ENCODE measurements at regions not wholly inside any gene's neighbourhood (a gene's known extent, or its start where the extent isn't known, plus 50 kb on each side); places are given as distances from the start of the nearest gene placed in this dataset.
"Not testable (repeated sequence)": the region's sequence is repeated elsewhere in the genome, so short reads cannot be mapped to it uniquely, and the experiment has no call there.

DNA sequence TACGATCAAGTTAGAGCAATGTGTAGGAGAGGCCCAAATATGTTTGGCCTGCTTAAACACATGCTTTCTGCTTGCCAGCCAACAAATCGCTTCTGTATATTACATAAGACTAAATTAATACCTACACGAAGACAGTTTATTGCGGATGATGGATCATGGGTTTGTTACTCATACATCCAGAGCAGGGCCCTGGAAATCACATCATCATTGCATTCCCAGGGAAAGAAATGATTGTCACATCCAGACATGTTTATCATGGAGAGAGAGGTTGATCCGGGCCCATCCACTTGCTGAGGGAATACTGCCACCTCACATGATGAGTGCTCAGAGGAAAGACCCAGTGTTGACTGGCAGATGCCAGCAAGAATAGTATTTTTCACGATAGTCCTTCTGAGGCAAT is 282.6 kb downstream of the NUF2 start:
- H3K9me3 ChIP-seq (ENCODE audit: control insufficient read depth, low read length): no peaks in the 10 kb centered on the region
- H3K36me3 ChIP-seq (ENCODE audit: control insufficient read depth, insufficient read depth, low read length): no peaks in the 10 kb centered on the region
- no peak overlapping the region for H3K27ac ChIP-seq (ENCODE audit: low read depth, low read length, severe bottlenecking)
- H3K4me3 ChIP-seq (ENCODE audit: extremely low read depth, insufficient read depth, low read length, poor library complexity, severe bottlenecking): no peak overlapping the region
- WGBS, 2 experiments (ENCODE audit: insufficient coverage in 2 of 2): 88 to 100% methylated on average over 1 to 2 of the region's 6 CpGs
- no peaks in the 10 kb centered on the region for H3K4me1 ChIP-seq (ENCODE audit: control insufficient read depth, insufficient read depth, low read length, poor library complexity, severe bottlenecking)

DNA sequence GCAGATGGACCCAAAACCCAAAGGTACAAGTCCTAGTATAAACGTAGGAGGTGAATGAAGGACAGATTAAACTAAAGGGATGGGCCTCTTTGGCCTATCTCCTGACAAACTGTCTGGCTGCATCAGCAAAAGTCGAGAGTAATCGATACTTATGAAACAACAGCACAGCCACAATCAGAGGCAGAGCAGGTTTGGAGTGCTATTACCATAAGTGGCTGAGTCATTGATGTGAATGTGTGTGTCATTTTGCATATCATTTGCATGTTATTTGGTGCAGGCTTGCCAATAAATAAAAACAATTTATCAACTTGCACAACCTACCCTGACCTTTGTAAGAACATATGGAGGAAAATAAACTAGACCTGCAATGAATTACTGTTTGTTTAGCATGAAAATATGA is 283.1 kb downstream of the NUF2 start:
- H3K9me3 ChIP-seq (ENCODE audit: control insufficient read depth, low read length): no peaks in the 10 kb centered on the region
- no peaks in the 10 kb centered on the region for H3K36me3 ChIP-seq (ENCODE audit: control insufficient read depth, insufficient read depth, low read length)
- 76 to 85% methylated on average over 2 to 3 of the region's 3 CpGs for WGBS, 2 experiments (ENCODE audit: insufficient coverage in 2 of 2)
- H3K4me1 ChIP-seq (ENCODE audit: control insufficient read depth, insufficient read depth, low read length, poor library complexity, severe bottlenecking): no peaks in the 10 kb centered on the region
- H3K27ac ChIP-seq (ENCODE audit: low read depth, low read length, severe bottlenecking): no peak overlapping the region
- no peak overlapping the region for H3K4me3 ChIP-seq (ENCODE audit: extremely low read depth, insufficient read depth, low read length, poor library complexity, severe bottlenecking)

GRCh38 chr1:163608979-163609378 is 287.2 kb downstream of the NUF2 start:
- 88 to 100% methylated on average over 2 of the region's 2 CpGs for WGBS, 2 experiments (ENCODE audit: insufficient coverage in 2 of 2)

GRCh38 chr1:163609858-163610257 is 288.1 kb downstream of the NUF2 start:
- H3K9me3 ChIP-seq (ENCODE audit: control insufficient read depth, low read length): no peaks in the 10 kb centered on the region
- no peak overlapping the region for H3K4me3 ChIP-seq (ENCODE audit: extremely low read depth, insufficient read depth, low read length, poor library complexity, severe bottlenecking)
- no peaks in the 10 kb centered on the region for H3K36me3 ChIP-seq (ENCODE audit: control insufficient read depth, insufficient read depth, low read length)
- no peak overlapping the region for H3K27ac ChIP-seq (ENCODE audit: low read depth, low read length, severe bottlenecking)
- H3K4me1 ChIP-seq (ENCODE audit: control insufficient read depth, insufficient read depth, low read length, poor library complexity, severe bottlenecking): no peaks in the 10 kb centered on the region
- 91 to 100% methylated on average over 2 of the region's 4 CpGs for WGBS, 2 experiments (ENCODE audit: insufficient coverage in 2 of 2)

More at GRCh38 chr1:163608979-163609378, 287.2 kb downstream of the NUF2 start:
- no peaks in the 10 kb centered on the region for H3K36me3 ChIP-seq (ENCODE audit: control insufficient read depth, insufficient read depth, low read length)
- no peak overlapping the region for H3K4me3 ChIP-seq (ENCODE audit: extremely low read depth, insufficient read depth, low read length, poor library complexity, severe bottlenecking)
- H3K4me1 ChIP-seq (ENCODE audit: control insufficient read depth, insufficient read depth, low read length, poor library complexity, severe bottlenecking): no peaks in the 10 kb centered on the region
- no peak overlapping the region for H3K27ac ChIP-seq (ENCODE audit: low read depth, low read length, severe bottlenecking)
- H3K9me3 ChIP-seq (ENCODE audit: control insufficient read depth, low read length): no peaks in the 10 kb centered on the region

- Histone ChIP-seq H3K4me1 (ENCODE audit: control insufficient read depth, insufficient read depth, low read length, poor library complexity, severe bottlenecking) (no peaks in the 10 kb centered on the region), H3K27ac (ENCODE audit: low read depth, low read length, severe bottlenecking) (no peak overlapping the region)
- WGBS, 2 experiments (ENCODE audit: insufficient coverage in 2 of 2): 87 to 100% methylated on average over 3 to 4 of the region's 4 CpGs
Measured at GRCh38 chr1:163610486-163610885, 288.7 kb downstream of the NUF2 start.

DNA sequence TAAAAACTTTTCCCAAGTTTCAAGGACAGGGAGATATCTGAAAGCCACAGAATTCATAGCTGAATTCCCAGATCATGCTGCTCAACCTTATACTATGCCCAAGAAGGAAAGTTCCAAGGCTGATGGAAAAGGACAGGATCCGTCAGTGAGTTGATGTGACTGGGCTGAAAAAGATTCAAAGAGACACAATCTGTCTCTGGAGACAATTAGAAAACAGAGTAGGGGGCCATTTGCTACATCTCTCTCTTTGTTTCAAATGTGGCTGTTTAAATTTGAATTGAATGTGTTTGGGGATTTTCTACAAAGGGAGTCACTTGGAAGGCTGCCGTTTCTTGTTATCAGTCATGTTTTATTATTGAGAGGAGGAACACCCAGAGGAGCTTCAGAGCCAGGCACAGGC is 292.6 kb downstream of the NUF2 start:
- no peak overlapping the region for H3K4me3 ChIP-seq (ENCODE audit: extremely low read depth, insufficient read depth, low read length, poor library complexity, severe bottlenecking)
- H3K4me1 ChIP-seq (ENCODE audit: control insufficient read depth, insufficient read depth, low read length, poor library complexity, severe bottlenecking): no peaks in the 10 kb centered on the region
- H3K9me3 ChIP-seq (ENCODE audit: control insufficient read depth, low read length): no peaks in the 10 kb centered on the region
- H3K27ac ChIP-seq (ENCODE audit: low read depth, low read length, severe bottlenecking): no peak overlapping the region
- WGBS, 2 experiments (ENCODE audit: insufficient coverage in 2 of 2): no CpG with 5 or more reads among the region's 2 CpGs
- H3K36me3 ChIP-seq (ENCODE audit: control insufficient read depth, insufficient read depth, low read length): no peaks in the 10 kb centered on the region

More at GRCh38 chr1:163610486-163610885, 288.7 kb downstream of the NUF2 start:
- no peak overlapping the region for H3K4me3 ChIP-seq (ENCODE audit: extremely low read depth, insufficient read depth, low read length, poor library complexity, severe bottlenecking)
- H3K36me3 ChIP-seq (ENCODE audit: control insufficient read depth, insufficient read depth, low read length): no peaks in the 10 kb centered on the region
- H3K9me3 ChIP-seq (ENCODE audit: control insufficient read depth, low read length): no peaks in the 10 kb centered on the region

DNA sequence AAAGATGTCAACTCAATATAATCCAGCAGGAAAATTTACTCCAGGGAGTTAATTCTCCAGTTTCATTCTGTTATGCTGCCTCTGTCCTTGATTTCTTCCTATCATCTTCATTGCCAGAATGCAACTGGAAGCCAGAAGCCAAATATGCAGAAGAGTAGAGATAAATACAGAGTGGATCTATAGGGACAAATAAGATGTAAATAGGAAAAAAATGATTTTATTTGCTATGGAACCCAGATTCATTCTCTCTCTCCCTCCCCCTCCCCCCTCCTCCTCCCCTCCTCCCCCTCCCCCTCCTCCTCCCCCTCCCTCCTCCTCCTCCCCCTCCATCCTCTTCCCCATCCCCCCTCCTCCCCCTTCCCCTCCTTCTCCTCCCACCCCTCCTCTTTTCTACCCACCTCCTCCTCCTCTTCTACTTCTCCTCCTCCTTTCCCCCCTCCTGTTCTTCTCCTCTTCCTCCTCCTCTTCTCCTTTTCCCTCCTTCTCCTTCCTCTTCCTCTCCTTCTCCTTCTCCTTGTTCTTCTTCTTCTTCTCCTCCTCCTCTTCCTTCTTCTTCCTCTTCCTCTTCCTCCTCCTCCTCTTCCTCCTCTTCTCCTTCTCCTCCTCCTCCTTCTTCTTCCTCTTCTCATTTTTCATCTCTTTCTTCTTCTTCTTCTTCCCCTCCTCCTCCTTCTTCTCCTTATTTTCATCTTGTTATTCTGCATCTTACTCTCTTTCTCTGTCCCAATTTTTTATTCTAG is 306.4 kb downstream of the NUF2 start:
- Histone ChIP-seq H3K27ac (ENCODE audit: low read depth, low read length, severe bottlenecking) (no peak overlapping the region), H3K36me3 (ENCODE audit: control insufficient read depth, insufficient read depth, low read length) (no peaks in the 10 kb centered on the region), H3K4me1 (ENCODE audit: control insufficient read depth, insufficient read depth, low read length, poor library complexity, severe bottlenecking) (no peaks in the 10 kb centered on the region), H3K9me3 (ENCODE audit: control insufficient read depth, low read length) (peaks cover 1% of the 10 kb centered on the region), H3K4me3 (ENCODE audit: extremely low read depth, insufficient read depth, low read length, poor library complexity, severe bottlenecking) (no peak overlapping the region)

DNA sequence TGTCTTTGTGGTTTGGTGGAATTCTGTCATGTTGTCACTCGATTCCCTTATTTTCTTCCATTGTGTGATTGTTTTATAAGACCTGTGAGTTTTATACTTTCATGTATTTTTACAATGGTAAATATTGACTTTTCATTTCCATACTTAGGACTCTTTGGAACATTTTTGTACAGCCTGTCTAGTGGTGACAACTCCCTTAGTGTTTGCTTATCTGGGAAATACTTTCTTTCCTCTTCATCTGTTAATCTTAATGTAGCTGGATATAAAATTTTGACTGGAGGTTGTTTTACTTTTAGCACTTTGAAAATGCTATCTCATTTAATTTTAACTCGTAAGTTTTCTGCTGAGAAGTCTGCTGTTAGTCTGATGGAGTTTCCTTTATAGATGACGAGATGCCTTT is 310.5 kb downstream of the NUF2 start:
- Histone ChIP-seq H3K36me3 (ENCODE audit: control insufficient read depth, insufficient read depth, low read length) (no peaks in the 10 kb centered on the region), H3K9me3 (ENCODE audit: control insufficient read depth, low read length) (peaks cover 10% of the 10 kb centered on the region), H3K4me3 (ENCODE audit: extremely low read depth, insufficient read depth, low read length, poor library complexity, severe bottlenecking) (no peak overlapping the region), H3K4me1 (ENCODE audit: control insufficient read depth, insufficient read depth, low read length, poor library complexity, severe bottlenecking) (no peaks in the 10 kb centered on the region), H3K27ac (ENCODE audit: low read depth, low read length, severe bottlenecking) (no peak overlapping the region)
- WGBS, 2 experiments (ENCODE audit: insufficient coverage in 2 of 2): 90% methylated on average over 2 of the region's 3 CpGs; no CpG with 5 or more reads in 1 of the 2 experiments

- H3K4me3 ChIP-seq (ENCODE audit: extremely low read depth, insufficient read depth, low read length, poor library complexity, severe bottlenecking): no peak overlapping the region
- peaks cover 10% of the 10 kb centered on the region for H3K9me3 ChIP-seq (ENCODE audit: control insufficient read depth, low read length)
- no peak overlapping the region for H3K27ac ChIP-seq (ENCODE audit: low read depth, low read length, severe bottlenecking)
- H3K36me3 ChIP-seq (ENCODE audit: control insufficient read depth, insufficient read depth, low read length): no peaks in the 10 kb centered on the region
- H3K4me1 ChIP-seq (ENCODE audit: control insufficient read depth, insufficient read depth, low read length, poor library complexity, severe bottlenecking): no peaks in the 10 kb centered on the region
- 100% methylated on average over 1 of the region's 1 CpG for WGBS, 2 experiments (ENCODE audit: insufficient coverage in 2 of 2)
Measured at GRCh38 chr1:163633366-163633765, 311.6 kb downstream of the NUF2 start.

DNA sequence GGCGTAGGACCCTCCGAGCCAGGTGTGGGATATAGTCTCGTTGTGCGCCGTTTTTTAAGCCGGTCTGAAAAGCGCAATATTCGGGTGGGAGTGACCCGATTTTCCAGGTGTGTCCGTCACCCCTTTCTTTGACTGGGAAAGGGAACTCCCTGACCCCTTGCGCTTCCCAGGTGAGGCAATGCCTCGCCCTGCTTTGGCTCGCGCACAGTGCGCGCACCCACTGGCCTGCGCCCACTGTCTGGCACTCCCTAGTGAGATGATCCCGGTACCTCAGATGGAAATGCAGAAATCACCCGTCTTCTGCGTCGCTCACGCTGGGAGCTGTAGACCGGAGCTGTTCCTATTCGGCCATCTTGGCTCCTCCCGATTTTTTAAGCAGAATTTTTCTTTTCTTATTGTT is 323.9 kb downstream of the NUF2 start:
- 95 to 98% methylated on average over 8 to 14 of the region's 25 CpGs for WGBS, 2 experiments (ENCODE audit: insufficient coverage in 2 of 2)
- not testable (repeated sequence) for H3K9me3 ChIP-seq (ENCODE audit: control insufficient read depth, low read length); H3K27ac ChIP-seq (ENCODE audit: low read depth, low read length, severe bottlenecking); H3K4me1 ChIP-seq (ENCODE audit: control insufficient read depth, insufficient read depth, low read length, poor library complexity, severe bottlenecking); H3K36me3 ChIP-seq (ENCODE audit: control insufficient read depth, insufficient read depth, low read length); H3K4me3 ChIP-seq (ENCODE audit: extremely low read depth, insufficient read depth, low read length, poor library complexity, severe bottlenecking)

DNA sequence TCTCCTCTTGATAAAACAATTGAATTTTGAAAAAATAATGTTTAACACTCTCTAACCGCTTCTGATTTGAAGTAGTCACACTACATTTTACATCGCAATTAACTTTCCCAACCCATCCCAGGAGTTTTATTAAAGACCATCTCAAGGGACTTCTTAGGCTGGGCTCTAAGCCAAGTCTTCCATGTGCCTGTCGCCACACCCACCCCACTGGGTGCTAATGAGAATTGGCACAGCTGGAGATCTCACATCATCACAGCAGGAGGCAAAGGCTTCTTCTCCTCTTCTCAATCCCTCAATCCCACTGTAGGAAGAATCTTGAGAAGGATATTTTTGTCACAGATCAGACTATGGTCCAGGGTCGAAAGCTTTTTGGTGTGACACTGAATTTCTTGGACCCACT is 328.9 kb downstream of the NUF2 start:
- H3K27ac ChIP-seq (ENCODE audit: low read depth, low read length, severe bottlenecking): no peak overlapping the region
- WGBS, 2 experiments (ENCODE audit: insufficient coverage in 2 of 2): 84 to 88% methylated on average over 4 of the region's 4 CpGs
- no peaks in the 10 kb centered on the region for H3K4me1 ChIP-seq (ENCODE audit: control insufficient read depth, insufficient read depth, low read length, poor library complexity, severe bottlenecking)
- no peak overlapping the region for H3K4me3 ChIP-seq (ENCODE audit: extremely low read depth, insufficient read depth, low read length, poor library complexity, severe bottlenecking)
- no peaks in the 10 kb centered on the region for H3K9me3 ChIP-seq (ENCODE audit: control insufficient read depth, low read length)
- no peaks in the 10 kb centered on the region for H3K36me3 ChIP-seq (ENCODE audit: control insufficient read depth, insufficient read depth, low read length)
